Endothelial cell of umbilical vein (primary cell): ENCODE measurements at regions not wholly inside any gene's neighbourhood (a gene's known extent, or its start where the extent isn't known, plus 50 kb on each side); places are given as distances from the start of the nearest gene placed in this dataset.

Experiments used
- BruUV-seq: library from RNA; stranded (reverse); fragments of 400-500 nt; replicated peaks from 2 replicates; lab custom pipeline; 2021; lab: Mats Ljungman, UMichigan
- CTCF ChIA-PET: fragments of 300-600, 350-600 bp; sonication (Branson Sonifier 250); formaldehyde crosslinking; loops from one replicate; lab custom pipeline; 2021; ENCODE audit warnings: antibody characterized with exemption, inconsistent platforms; lab: Charles Lee
- POLR2A ChIA-PET: fragments of 300-600, 350-600 bp; sonication (Branson Sonifier 250); formaldehyde crosslinking; loops from one replicate; lab custom pipeline; 2021; ENCODE audit warnings: antibody characterized with exemption, inconsistent platforms; lab: Charles Lee
- DNase-seq: peaks from one replicate; pipeline ENCODE4 v3.0.0-alpha.2; 2011; ENCODE audit warnings: low read depth, low spot score
- FAIRE-seq: peaks from 2 replicates; lab custom pipeline; 2011; peaks lifted over from hg19 to GRCh38; lab: Jason Lieb, UNC
- H2AFZ ChIP-seq: 2 replicates; pipeline ENCODE4 v1.6.0; 2012; ENCODE audit warnings: low read depth, low read length, control low read depth, inconsistent platforms
- H3K27ac ChIP-seq: 2 replicates; pipeline ENCODE4 v1.5.1; 2011; ENCODE audit warnings: low read depth, mild to moderate bottlenecking, control low read depth, low read length, moderate library complexity; ENCODE audit not compliant: insufficient read depth
- H3K27me3 ChIP-seq, 2 experiments: 2 replicates each; pipeline versions ENCODE4 v1.6.0 to v1.6.1; 2011; ENCODE audit warnings: low read length in 2 of 2, mixed read lengths in 1 of 2; ENCODE audit not compliant: control insufficient read depth in 2 of 2, insufficient read depth in 2 of 2
- H3K36me3 ChIP-seq, 2 experiments: 2 replicates in 1 of 2; 3 replicates in 1 of 2; pipeline ENCODE4 v1.5.1; 2011; ENCODE audit warnings: low read length in 2 of 2, mild to moderate bottlenecking in 1 of 2, moderate library complexity in 1 of 2; ENCODE audit not compliant: control insufficient read depth in 2 of 2, insufficient read depth in 2 of 2; ENCODE audit errors: extremely low read depth in 1 of 2
- H3K4me1 ChIP-seq: 3 replicates; pipeline ENCODE4 v1.5.1; 2011; ENCODE audit warnings: mild to moderate bottlenecking, low read length; ENCODE audit not compliant: control insufficient read depth, insufficient read depth; ENCODE audit errors: extremely low read depth
- H3K4me2 ChIP-seq: 2 replicates; pipeline ENCODE4 v1.6.1; 2011; ENCODE audit warnings: low read length, control low read depth, mixed read lengths; ENCODE audit not compliant: insufficient read depth
- H3K4me3 ChIP-seq, 3 experiments: fragments of 200-600 bp in 1 of 3; sonication (generic), shearing (Covaris generic) in 1 of 3; replicated peaks in 1 of 3; 2 replicates each; pipeline ENCODE4 v1.5.1; 2011 to 2016; ENCODE audit warnings: control low read depth in 3 of 3, low read length in 3 of 3, mild to moderate bottlenecking in 2 of 3, inconsistent platforms in 1 of 3, low read depth in 1 of 3, moderate library complexity in 1 of 3; ENCODE audit not compliant: insufficient read depth in 1 of 3
- H3K79me2 ChIP-seq: 2 replicates; pipeline ENCODE4 v1.6.0; 2012; ENCODE audit warnings: low read length, inconsistent platforms; ENCODE audit not compliant: control insufficient read depth, insufficient read depth
- H3K9ac ChIP-seq: replicated peaks from 2 replicates; pipeline ENCODE3; 2011; ENCODE audit warnings: low read length, control low read depth; ENCODE audit not compliant: insufficient read depth; ENCODE audit errors: extremely low read depth
- H3K9me1 ChIP-seq: replicated peaks from 3 replicates; pipeline ENCODE4 v1.6.0; 2011; ENCODE audit warnings: mild to moderate bottlenecking, low read length; ENCODE audit not compliant: control insufficient read depth, insufficient read depth; ENCODE audit errors: extremely low read depth
- H3K9me3 ChIP-seq: replicated peaks from 2 replicates; pipeline ENCODE4 v1.5.1; 2012; ENCODE audit warnings: low read length, inconsistent platforms; ENCODE audit not compliant: control insufficient read depth, insufficient read depth
- H4K20me1 ChIP-seq: replicated peaks from 2 replicates; pipeline ENCODE3; 2011; ENCODE audit warnings: mild to moderate bottlenecking, low read length; ENCODE audit not compliant: control insufficient read depth, insufficient read depth; ENCODE audit errors: extremely low read depth
- CTCF ChIP-seq, 2 donors: IDR thresholded peaks; 1 replicate in 1 of 2; 2 replicates in 1 of 2; pipeline ENCODE4 v1.5.1; 2011; ENCODE audit warnings: low read length in 2 of 2, mild to moderate bottlenecking in 2 of 2, moderate library complexity in 2 of 2, control low read depth in 1 of 2, inconsistent platforms in 1 of 2, low read depth in 1 of 2; ENCODE audit not compliant: insufficient read depth in 1 of 2; ENCODE audit errors: extremely low read depth in 1 of 2
- EZH2 ChIP-seq: IDR thresholded peaks from 2 replicates; pipeline ENCODE4 v1.6.1; 2012; ENCODE audit warnings: borderline replicate concordance, low read depth, mild to moderate bottlenecking, moderate library complexity, low read length, inconsistent platforms; ENCODE audit not compliant: severe bottlenecking
- FOS ChIP-seq: IDR thresholded peaks from 2 replicates; pipeline ENCODE4 v1.6.1; 2011; ENCODE audit warnings: mild to moderate bottlenecking, low read length, moderate library complexity, borderline replicate concordance; ENCODE audit not compliant: insufficient read depth
- GATA2 ChIP-seq: IDR thresholded peaks from 2 replicates; pipeline ENCODE4 v1.7.0; 2011; ENCODE audit warnings: low read depth, mild to moderate bottlenecking, moderate library complexity, mixed read lengths, low read length; ENCODE audit not compliant: insufficient read length, insufficient read depth
- JUN ChIP-seq: IDR thresholded peaks from 2 replicates; pipeline ENCODE4 v1.6.1; 2011; ENCODE audit warnings: borderline replicate concordance, low read depth; ENCODE audit not compliant: insufficient read length, insufficient read depth
- MAX ChIP-seq: IDR thresholded peaks from 2 replicates; pipeline ENCODE4 v1.6.1; 2011; ENCODE audit not compliant: insufficient read depth, insufficient read length
- MYC ChIP-seq: IDR thresholded peaks from one replicate; pipeline ENCODE4 v1.6.1; 2011; ENCODE audit warnings: mild to moderate bottlenecking, low read depth, low read length
- POLR2A ChIP-seq: IDR thresholded peaks from 2 replicates; pipeline ENCODE4 v1.6.1; 2012; ENCODE audit warnings: low read depth, mild to moderate bottlenecking, control low read depth, low read length
- POLR2AphosphoS5 ChIP-seq: IDR thresholded peaks from 2 replicates; pipeline ENCODE4 v1.6.1; 2012; ENCODE audit warnings: low read depth, mild to moderate bottlenecking, control low read depth, low read length, moderate library complexity; ENCODE audit not compliant: insufficient read depth
- dilution Hi-C: fragments of 300-500 bp; cut with MboI; formaldehyde crosslinking; loops from one replicate; pipeline ENCODE4 v1.15.0; 2019; ENCODE audit warnings: low sequenced_read_pairs; ENCODE audit not compliant: extremely low pct_ligation_motif_present
- intact Hi-C: fragments of 100-400 bp; cut with micrococcal nuclease; formaldehyde crosslinking; loops from one replicate; pipeline ENCODE4 v1.10.0; 2022

- H3K9me3 ChIP-seq, result peaks cover 3% of the 10 kb centered on the region
- H3K9me1 ChIP-seq, result no peaks in the 10 kb centered on the region
- H3K4me2 ChIP-seq, result no peak overlapping the region
- BruUV-seq, result no TSS peak
- H3K36me3 ChIP-seq, result no peaks in the 10 kb centered on the region
- H3K4me1 ChIP-seq, result no peaks in the 10 kb centered on the region
- CTCF ChIA-PET, result no interaction called here
- no peaks in the 10 kb centered on the region for H4K20me1 ChIP-seq
- TF ChIP-seq FOS, result no peak
- TF ChIP-seq CTCF (IDR thresholded peaks at IDR 0.05; ENCODE audit: extremely low read depth in 1 of 2, insufficient read depth in 1 of 2, low read depth in 1 of 2, low read length in 2 of 2), result no peak
- no peak for TF ChIP-seq MAX
- no peak for TF ChIP-seq EZH2
- TF ChIP-seq POLR2AphosphoS5, result no peak
- no peak for TF ChIP-seq JUN
- TF ChIP-seq GATA2, result no peak
- TF ChIP-seq MYC, result no peak
- TF ChIP-seq POLR2A, result no peak
- no peak for DNase-seq
- dilution Hi-C loops (no loop called here), intact Hi-C loops (no loop called here)
- POLR2A ChIA-PET, result no interaction called here
- H3K27me3 ChIP-seq, result no peaks in the 10 kb centered on the region
- H3K27ac ChIP-seq, result no peak overlapping the region
- no peak overlapping the region for H2AFZ ChIP-seq
- FAIRE-seq, result no peak
- H3K79me2 ChIP-seq, result no peaks in the 10 kb centered on the region
- H3K4me3 ChIP-seq, result no peak overlapping the region
- H3K9ac ChIP-seq, result no peak overlapping the region
Measured at GRCh38 chr10:85145966-85146365, 817.6 kb downstream of the CCSER2 start.
